22Rv1 (cell line): ENCODE measurements at regions not wholly inside any gene's neighbourhood (a gene's known extent, or its start where the extent isn't known, plus 50 kb on each side); places are given as distances from the start of the nearest gene placed in this dataset.

ENCODE experiments used
- CTCF ChIP-seq: fragments of 450-650 bp; IDR thresholded peaks from 2 replicates; pipeline ENCODE4 v1.5.1; 2017; ENCODE audit warnings: mild to moderate bottlenecking
- ZFX ChIP-seq: fragments of 450-650 bp; IDR thresholded peaks from 2 replicates; pipeline ENCODE4 v1.6.1; 2017; ENCODE audit warnings: antibody characterized with exemption, borderline replicate concordance

GRCh38 chr16:62224646-62225209, 188.5 kb upstream of the CDH8 start:
- TF ChIP-seq CTCF: no peak
- TF ChIP-seq ZFX: no peak
